ENCODE measurements at regions not wholly inside any gene's neighbourhood (a gene's known extent, or its start where the extent isn't known, plus 50 kb on each side); places are given as distances from the start of the nearest gene placed in this dataset.

DNA sequence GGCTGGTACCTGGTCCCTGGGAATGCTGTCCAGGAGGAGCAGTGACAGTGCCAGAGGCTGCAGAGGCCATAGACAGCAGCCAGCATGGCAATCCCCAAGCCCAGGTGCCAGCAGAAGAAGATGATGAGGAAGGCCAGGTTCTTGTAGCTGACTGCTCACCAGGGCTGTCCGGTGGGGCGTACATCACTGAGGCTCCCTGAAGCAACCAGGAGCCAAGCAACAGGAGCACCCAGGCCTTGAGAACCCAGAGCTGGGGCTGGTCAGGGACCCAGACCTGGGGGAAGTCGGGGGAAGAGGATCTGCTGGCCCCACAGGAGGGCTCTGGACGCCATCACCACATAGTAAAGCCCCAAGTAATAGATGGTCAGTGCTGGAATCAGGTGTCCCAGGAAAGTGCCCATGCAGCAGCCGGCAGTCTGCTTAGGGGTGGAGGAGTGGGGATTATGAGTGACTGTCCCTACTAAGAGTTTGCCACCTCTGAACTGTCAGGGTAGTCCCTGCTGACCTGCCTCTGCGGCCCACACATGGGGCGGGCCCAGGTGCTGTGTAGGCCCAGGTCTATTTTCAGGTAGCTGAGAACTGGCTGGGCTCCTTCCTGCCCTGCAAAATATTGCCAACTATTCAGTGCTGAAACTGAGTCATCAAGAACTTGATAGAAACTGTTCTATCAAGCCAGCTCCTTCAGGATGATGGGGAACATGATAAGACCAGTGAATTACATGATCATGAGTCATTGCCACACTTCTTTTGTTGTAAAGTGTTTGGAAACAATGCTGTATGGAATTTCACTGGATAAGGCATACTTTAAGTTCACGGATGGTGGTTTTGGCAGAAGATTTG lies 68.7 kb downstream of the CHRD start:
- CTCF ChIA-PET, result interaction anchor here (1.0 kb wide), 1 partner anchor 77 kb away, joined by 4 read pairs; no protein-coding TSS in a partner anchor
- TF ChIP-seq, protein P1, sequence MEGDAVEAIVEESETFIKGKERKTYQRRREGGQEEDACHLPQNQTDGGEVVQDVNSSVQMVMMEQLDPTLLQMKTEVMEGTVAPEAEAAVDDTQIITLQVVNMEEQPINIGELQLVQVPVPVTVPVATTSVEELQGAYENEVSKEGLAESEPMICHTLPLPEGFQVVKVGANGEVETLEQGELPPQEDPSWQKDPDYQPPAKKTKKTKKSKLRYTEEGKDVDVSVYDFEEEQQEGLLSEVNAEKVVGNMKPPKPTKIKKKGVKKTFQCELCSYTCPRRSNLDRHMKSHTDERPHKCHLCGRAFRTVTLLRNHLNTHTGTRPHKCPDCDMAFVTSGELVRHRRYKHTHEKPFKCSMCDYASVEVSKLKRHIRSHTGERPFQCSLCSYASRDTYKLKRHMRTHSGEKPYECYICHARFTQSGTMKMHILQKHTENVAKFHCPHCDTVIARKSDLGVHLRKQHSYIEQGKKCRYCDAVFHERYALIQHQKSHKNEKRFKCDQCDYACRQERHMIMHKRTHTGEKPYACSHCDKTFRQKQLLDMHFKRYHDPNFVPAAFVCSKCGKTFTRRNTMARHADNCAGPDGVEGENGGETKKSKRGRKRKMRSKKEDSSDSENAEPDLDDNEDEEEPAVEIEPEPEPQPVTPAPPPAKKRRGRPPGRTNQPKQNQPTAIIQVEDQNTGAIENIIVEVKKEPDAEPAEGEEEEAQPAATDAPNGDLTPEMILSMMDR (IDR thresholded peaks at IDR 0.05; ENCODE audit: unreplicated experiment), result no peak
- Mint-ChIP-seq H3K27me3 (ENCODE audit: unreplicated experiment) (no peaks in the 10 kb centered on the region), H3K27ac (ENCODE audit: unreplicated experiment) (no peak overlapping the region), H3K4me1 (ENCODE audit: low read depth, unreplicated experiment) (peaks cover 24% of the 10 kb centered on the region), H3K36me3 (ENCODE audit: insufficient read depth, unreplicated experiment) (no peaks in the 10 kb centered on the region), H3K4me3 (ENCODE audit: low read depth, unreplicated experiment) (no peak overlapping the region), H3K9me3 (ENCODE audit: low read depth, unreplicated experiment) (no peaks in the 10 kb centered on the region)
- BruUV-seq (replicated peaks), result no TSS peak
- intact Hi-C loops (cut with micrococcal nuclease; ENCODE audit: unreplicated experiment), result no loop called here
- peak; percentile 65 for DNase-seq

DNA sequence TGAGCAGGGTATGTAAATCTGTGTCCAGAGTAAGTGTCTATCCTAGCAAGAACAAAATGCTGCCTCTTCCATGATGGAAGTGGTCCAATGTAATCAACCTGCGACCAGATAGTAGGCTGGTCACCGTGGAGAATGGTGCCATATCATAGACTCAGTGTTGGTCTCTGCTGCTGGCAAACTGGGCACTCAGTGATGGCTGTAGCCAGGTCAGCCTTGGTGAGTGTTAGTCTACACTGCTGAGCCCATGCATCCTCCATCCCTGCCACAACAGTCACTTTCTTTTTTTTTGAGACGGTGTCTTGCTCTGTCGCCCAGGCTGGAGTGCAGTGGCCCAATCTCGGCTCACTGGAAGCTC lies 69.3 kb downstream of the CHRD start:
- intact Hi-C loops (cut with micrococcal nuclease; ENCODE audit: unreplicated experiment), result no loop called here
- Mint-ChIP-seq H3K36me3 (ENCODE audit: insufficient read depth, unreplicated experiment) (no peaks in the 10 kb centered on the region), H3K27ac (ENCODE audit: unreplicated experiment) (no peak overlapping the region), H3K4me3 (ENCODE audit: low read depth, unreplicated experiment) (no peak overlapping the region), H3K4me1 (ENCODE audit: low read depth, unreplicated experiment) (peaks cover 24% of the 10 kb centered on the region), H3K9me3 (ENCODE audit: low read depth, unreplicated experiment) (no peaks in the 10 kb centered on the region), H3K27me3 (ENCODE audit: unreplicated experiment) (no peaks in the 10 kb centered on the region)
- no peak for DNase-seq
- CTCF ChIA-PET, result interaction anchor here (0.6 to 1.0 kb wide), 2 partner anchors 78 to 154 kb away, joined by 4 read pairs; no protein-coding TSS in a partner anchor
- no TSS peak for BruUV-seq (replicated peaks)
- TF ChIP-seq, protein P1 (IDR thresholded peaks at IDR 0.05; ENCODE audit: unreplicated experiment), result no peak

DNA sequence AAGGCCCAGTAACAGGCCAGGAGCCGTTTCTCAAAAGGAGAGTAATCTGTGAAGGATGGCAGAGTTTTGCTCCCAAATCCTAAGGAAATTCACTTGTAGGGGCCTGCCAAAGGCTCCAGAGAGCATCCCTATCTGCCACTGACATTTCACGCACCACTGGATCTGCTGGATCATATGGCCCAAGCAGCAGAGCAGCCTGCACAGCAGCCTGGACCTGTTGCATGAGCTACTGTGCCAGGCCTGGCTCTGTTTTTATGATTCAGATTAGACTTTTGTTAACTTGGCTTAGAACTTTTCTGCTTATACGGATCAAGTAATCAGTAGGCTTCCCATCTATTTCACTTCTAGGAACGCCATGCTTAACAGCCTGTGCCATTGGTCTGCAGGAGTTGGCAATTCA lies 70.7 kb downstream of the CHRD start:
- Mint-ChIP-seq H3K27ac (ENCODE audit: unreplicated experiment) (no peak overlapping the region), H3K36me3 (ENCODE audit: insufficient read depth, unreplicated experiment) (no peaks in the 10 kb centered on the region), H3K27me3 (ENCODE audit: unreplicated experiment) (no peaks in the 10 kb centered on the region), H3K4me1 (ENCODE audit: low read depth, unreplicated experiment) (peaks cover 24% of the 10 kb centered on the region), H3K4me3 (ENCODE audit: low read depth, unreplicated experiment) (no peak overlapping the region), H3K9me3 (ENCODE audit: low read depth, unreplicated experiment) (no peaks in the 10 kb centered on the region)
- DNase-seq, result no peak
- intact Hi-C loops (cut with micrococcal nuclease; ENCODE audit: unreplicated experiment), result no loop called here
- BruUV-seq (replicated peaks), result no TSS peak
- CTCF ChIA-PET, result no interaction called here
- TF ChIP-seq, protein P1 (IDR thresholded peaks at IDR 0.05; ENCODE audit: unreplicated experiment), result no peak

DNA sequence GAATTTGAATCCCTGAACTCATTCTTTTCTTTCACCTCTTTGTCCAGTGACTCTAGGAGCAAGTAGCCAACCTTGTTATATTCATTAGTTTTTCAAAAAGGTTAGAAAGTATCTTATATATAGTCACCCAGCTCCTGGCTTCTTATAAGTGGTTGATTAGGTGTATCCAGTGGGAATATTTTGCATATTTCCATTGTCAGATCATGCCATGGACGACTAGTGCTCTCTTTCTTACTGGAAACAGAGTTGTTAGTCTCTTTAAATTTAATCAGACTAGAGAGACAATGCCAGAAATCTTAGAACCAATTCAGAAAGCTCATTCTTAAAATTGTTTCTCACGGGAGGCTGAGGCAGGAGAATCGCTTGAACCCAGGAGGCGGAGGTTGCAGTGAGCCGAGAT lies 73.4 kb downstream of the CHRD start:
- CTCF ChIA-PET, result interaction anchor here (0.7 to 1.5 kb wide), 2 partner anchors 22 to 82 kb away, joined by 3 to 6 read pairs; no protein-coding TSS in a partner anchor
- H3K4me1 Mint-ChIP-seq (ENCODE audit: low read depth, unreplicated experiment), result peaks cover 9% of the 10 kb centered on the region
- H3K27ac Mint-ChIP-seq (ENCODE audit: unreplicated experiment), result no peak overlapping the region

More for the DNA sequence above, 73.4 kb downstream of the CHRD start:
- no peak overlapping the region for H3K4me3 Mint-ChIP-seq (ENCODE audit: low read depth, unreplicated experiment)
- no peaks in the 10 kb centered on the region for H3K9me3 Mint-ChIP-seq (ENCODE audit: low read depth, unreplicated experiment)
- H3K27me3 Mint-ChIP-seq (ENCODE audit: unreplicated experiment), result peaks cover 15% of the 10 kb centered on the region
- no TSS peak for BruUV-seq (replicated peaks)
- H3K36me3 Mint-ChIP-seq (ENCODE audit: insufficient read depth, unreplicated experiment), result no peaks in the 10 kb centered on the region
- intact Hi-C loops (cut with micrococcal nuclease; ENCODE audit: unreplicated experiment), result no loop called here
- TF ChIP-seq, protein P1 (IDR thresholded peaks at IDR 0.05; ENCODE audit: unreplicated experiment), result no peak
- DNase-seq, result no peak
